HCT116 (cell line): ENCODE measurements at regions not wholly inside any gene's neighbourhood (a gene's known extent, or its start where the extent isn't known, plus 50 kb on each side); places are given as distances from the start of the nearest gene placed in this dataset.

Experiments
- CBX3 ChIP-seq: IDR thresholded peaks from 2 replicates; pipeline ENCODE4 v1.6.1; 2012; ENCODE audit warnings: low read depth
- EZH2 ChIP-seq: fragments of 200-600 bp; sonication (generic); IDR thresholded peaks from 2 replicates; pipeline ENCODE4 v1.6.1; 2017; ENCODE audit warnings: antibody characterized with exemption, mixed run types
- EZH2phosphoT487 ChIP-seq: fragments of 200-600 bp; IDR thresholded peaks from 2 replicates; pipeline ENCODE4 v1.6.1; 2018; ENCODE audit warnings: antibody characterized with exemption, borderline replicate concordance
- FOSL1 ChIP-seq: IDR thresholded peaks from 2 replicates; pipeline ENCODE4 v1.6.1; 2012; ENCODE audit warnings: low read depth
- MAX ChIP-seq: IDR thresholded peaks from 2 replicates; pipeline ENCODE4 v1.6.1; 2012
- POLR2A ChIP-seq: IDR thresholded peaks from 2 replicates; pipeline ENCODE4 v1.7.0; 2011; ENCODE audit warnings: borderline replicate concordance; ENCODE audit not compliant: insufficient read depth, insufficient read length; ENCODE audit errors: extremely low read depth
- POLR2AphosphoS5 ChIP-seq: IDR thresholded peaks from 2 replicates; pipeline ENCODE4 v1.6.1; 2011; ENCODE audit warnings: mild to moderate bottlenecking, low read depth, low read length, moderate library complexity
- SP1 ChIP-seq: IDR thresholded peaks from 2 replicates; pipeline ENCODE4 v1.6.1; 2012; ENCODE audit warnings: low read depth
- TCF7L2 ChIP-seq: IDR thresholded peaks from 2 replicates; pipeline ENCODE4 v1.7.0; 2011; ENCODE audit warnings: borderline replicate concordance, inconsistent platforms; ENCODE audit not compliant: insufficient read depth, insufficient read length; ENCODE audit errors: extremely low read depth
- YY1 ChIP-seq: IDR thresholded peaks from 2 replicates; pipeline ENCODE4 v1.6.1; 2011; ENCODE audit warnings: low read length, low read depth, moderate library complexity, mild to moderate bottlenecking; ENCODE audit not compliant: insufficient replicate concordance; ENCODE audit errors: extremely low read depth
- TF ChIP-seq, protein P1 (sequence below): IDR thresholded peaks from 2 replicates; pipeline ENCODE4 v1.6.1; 2012; ENCODE audit warnings: low read depth
- TF ChIP-seq, protein P2 (sequence below), 3 experiments: fragments of 200-600 bp in 1 of 3; sonication (generic) in 1 of 3; IDR thresholded peaks in 2 of 3; conservative IDR thresholded peaks in 1 of 3; 2 replicates each; pipeline ENCODE4 v1.5.1; 2012 to 2017; ENCODE audit warnings: low read depth in 2 of 3, low read length in 2 of 3, antibody characterized with exemption in 1 of 3, borderline replicate concordance in 1 of 3, control low read depth in 1 of 3, mild to moderate bottlenecking in 1 of 3, mixed read lengths in 1 of 3, mixed run types in 1 of 3, moderate library complexity in 1 of 3; ENCODE audit not compliant: insufficient read depth in 1 of 3
- TF ChIP-seq, protein P3 (sequence below): IDR thresholded peaks from 2 replicates; pipeline ENCODE4 v1.6.1; 2011; ENCODE audit warnings: mild to moderate bottlenecking, low read length, moderate library complexity; ENCODE audit not compliant: insufficient replicate concordance; ENCODE audit errors: extremely low read depth

DNA sequence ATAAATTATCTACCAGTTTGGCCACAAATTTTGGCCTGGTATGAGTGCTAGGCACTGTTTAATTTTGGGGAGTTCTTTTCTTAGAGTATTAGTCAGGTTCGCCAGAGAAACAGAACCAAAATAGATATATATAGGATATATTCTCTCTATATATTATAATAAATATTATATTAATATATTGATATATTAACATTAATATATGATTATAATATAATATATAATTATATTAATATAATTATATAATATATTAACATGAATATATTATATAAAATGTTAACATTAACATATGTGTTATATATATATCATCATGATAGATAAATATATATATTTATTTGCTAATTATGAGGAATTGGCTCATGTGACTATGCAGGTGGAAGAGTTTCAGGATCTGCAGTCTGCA lies 137.8 kb upstream of the CHRNA7 start:
- TF ChIP-seq, protein P1, sequence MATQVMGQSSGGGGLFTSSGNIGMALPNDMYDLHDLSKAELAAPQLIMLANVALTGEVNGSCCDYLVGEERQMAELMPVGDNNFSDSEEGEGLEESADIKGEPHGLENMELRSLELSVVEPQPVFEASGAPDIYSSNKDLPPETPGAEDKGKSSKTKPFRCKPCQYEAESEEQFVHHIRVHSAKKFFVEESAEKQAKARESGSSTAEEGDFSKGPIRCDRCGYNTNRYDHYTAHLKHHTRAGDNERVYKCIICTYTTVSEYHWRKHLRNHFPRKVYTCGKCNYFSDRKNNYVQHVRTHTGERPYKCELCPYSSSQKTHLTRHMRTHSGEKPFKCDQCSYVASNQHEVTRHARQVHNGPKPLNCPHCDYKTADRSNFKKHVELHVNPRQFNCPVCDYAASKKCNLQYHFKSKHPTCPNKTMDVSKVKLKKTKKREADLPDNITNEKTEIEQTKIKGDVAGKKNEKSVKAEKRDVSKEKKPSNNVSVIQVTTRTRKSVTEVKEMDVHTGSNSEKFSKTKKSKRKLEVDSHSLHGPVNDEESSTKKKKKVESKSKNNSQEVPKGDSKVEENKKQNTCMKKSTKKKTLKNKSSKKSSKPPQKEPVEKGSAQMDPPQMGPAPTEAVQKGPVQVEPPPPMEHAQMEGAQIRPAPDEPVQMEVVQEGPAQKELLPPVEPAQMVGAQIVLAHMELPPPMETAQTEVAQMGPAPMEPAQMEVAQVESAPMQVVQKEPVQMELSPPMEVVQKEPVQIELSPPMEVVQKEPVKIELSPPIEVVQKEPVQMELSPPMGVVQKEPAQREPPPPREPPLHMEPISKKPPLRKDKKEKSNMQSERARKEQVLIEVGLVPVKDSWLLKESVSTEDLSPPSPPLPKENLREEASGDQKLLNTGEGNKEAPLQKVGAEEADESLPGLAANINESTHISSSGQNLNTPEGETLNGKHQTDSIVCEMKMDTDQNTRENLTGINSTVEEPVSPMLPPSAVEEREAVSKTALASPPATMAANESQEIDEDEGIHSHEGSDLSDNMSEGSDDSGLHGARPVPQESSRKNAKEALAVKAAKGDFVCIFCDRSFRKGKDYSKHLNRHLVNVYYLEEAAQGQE, result no peak
- TF ChIP-seq, protein P2, sequence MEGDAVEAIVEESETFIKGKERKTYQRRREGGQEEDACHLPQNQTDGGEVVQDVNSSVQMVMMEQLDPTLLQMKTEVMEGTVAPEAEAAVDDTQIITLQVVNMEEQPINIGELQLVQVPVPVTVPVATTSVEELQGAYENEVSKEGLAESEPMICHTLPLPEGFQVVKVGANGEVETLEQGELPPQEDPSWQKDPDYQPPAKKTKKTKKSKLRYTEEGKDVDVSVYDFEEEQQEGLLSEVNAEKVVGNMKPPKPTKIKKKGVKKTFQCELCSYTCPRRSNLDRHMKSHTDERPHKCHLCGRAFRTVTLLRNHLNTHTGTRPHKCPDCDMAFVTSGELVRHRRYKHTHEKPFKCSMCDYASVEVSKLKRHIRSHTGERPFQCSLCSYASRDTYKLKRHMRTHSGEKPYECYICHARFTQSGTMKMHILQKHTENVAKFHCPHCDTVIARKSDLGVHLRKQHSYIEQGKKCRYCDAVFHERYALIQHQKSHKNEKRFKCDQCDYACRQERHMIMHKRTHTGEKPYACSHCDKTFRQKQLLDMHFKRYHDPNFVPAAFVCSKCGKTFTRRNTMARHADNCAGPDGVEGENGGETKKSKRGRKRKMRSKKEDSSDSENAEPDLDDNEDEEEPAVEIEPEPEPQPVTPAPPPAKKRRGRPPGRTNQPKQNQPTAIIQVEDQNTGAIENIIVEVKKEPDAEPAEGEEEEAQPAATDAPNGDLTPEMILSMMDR (IDR thresholded peaks at IDR 0.05 in 2 of 3, conservative IDR thresholded peaks at IDR 0.05 in 1 of 3; ENCODE audit: borderline replicate concordance in 1 of 3, insufficient read depth in 1 of 3, low read depth in 2 of 3, low read length in 2 of 3), result no peak
- TF ChIP-seq POLR2AphosphoS5 (no peak), CBX3 (no peak), SP1 (no peak), POLR2A (no peak), EZH2 (no peak), EZH2phosphoT487 (no peak), YY1 (no peak), TCF7L2 (no peak), FOSL1 (no peak), MAX (no peak)
- TF ChIP-seq, protein P3, sequence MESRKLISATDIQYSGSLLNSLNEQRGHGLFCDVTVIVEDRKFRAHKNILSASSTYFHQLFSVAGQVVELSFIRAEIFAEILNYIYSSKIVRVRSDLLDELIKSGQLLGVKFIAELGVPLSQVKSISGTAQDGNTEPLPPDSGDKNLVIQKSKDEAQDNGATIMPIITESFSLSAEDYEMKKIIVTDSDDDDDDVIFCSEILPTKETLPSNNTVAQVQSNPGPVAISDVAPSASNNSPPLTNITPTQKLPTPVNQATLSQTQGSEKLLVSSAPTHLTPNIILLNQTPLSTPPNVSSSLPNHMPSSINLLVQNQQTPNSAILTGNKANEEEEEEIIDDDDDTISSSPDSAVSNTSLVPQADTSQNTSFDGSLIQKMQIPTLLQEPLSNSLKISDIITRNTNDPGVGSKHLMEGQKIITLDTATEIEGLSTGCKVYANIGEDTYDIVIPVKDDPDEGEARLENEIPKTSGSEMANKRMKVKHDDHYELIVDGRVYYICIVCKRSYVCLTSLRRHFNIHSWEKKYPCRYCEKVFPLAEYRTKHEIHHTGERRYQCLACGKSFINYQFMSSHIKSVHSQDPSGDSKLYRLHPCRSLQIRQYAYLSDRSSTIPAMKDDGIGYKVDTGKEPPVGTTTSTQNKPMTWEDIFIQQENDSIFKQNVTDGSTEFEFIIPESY, result no peak
